Dermis blood vessel endothelial cell (primary cell): ENCODE measurements at regions not wholly inside any gene's neighbourhood (a gene's known extent, or its start where the extent isn't known, plus 50 kb on each side); places are given as distances from the start of the nearest gene placed in this dataset.

Experiments
- DNase-seq: peaks from one replicate; pipeline ENCODE4 v3.0.0; 2010

DNA sequence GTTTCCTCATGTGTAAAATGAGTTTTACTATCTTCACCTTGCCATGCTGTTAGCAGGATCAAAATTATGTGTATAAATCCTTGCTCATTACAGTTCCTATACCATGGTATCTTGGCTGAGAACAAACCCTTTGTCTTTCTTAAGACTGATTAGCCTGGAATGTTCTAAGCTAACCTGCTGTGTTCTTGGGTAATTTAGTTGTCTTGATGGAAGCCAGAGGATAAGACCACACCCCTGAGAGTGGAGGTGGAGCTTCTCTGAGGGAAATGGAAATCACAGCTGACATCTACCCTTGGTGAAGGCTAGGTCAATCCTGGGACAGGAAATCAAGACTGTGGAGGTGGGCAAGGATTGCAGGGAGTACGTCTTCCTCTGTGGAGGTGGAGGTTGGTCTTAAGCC lies 206.1 kb upstream of the ARHGAP20 start:
- no peak for DNase-seq

- DNase-seq, result no peak
Measured at GRCh38 chr11:110912437-110912836, 200.2 kb upstream of the ARHGAP20 start.

- no peak for DNase-seq
Measured at GRCh38 chr11:110910384-110910783, 198.1 kb upstream of the ARHGAP20 start.

GRCh38 chr11:110909336-110909735 lies 197.1 kb upstream of the ARHGAP20 start:
- DNase-seq, result no peak

- no peak for DNase-seq
Measured at GRCh38 chr11:110908401-110909105, 196.3 kb upstream of the ARHGAP20 start.

DNA sequence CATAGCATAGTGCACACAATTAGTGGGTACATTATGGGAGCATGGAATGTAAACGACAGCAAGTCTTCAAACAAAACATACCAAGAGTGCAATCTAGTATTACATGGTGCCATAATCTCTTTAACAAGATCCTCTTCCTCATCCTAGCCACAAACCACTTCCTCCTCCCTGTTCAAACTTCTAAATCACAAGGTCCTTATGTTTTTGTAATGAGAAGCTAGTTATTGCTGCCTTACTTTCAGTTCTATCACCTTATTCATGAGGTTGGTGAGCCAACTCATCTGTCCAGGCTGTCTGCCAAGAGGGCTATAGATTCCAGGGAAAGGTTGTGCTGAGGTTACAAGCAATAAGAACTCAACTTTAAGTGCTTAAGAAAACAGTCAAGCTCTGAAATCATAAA lies 195.4 kb upstream of the ARHGAP20 start:
- DNase-seq, result no peak

DNA sequence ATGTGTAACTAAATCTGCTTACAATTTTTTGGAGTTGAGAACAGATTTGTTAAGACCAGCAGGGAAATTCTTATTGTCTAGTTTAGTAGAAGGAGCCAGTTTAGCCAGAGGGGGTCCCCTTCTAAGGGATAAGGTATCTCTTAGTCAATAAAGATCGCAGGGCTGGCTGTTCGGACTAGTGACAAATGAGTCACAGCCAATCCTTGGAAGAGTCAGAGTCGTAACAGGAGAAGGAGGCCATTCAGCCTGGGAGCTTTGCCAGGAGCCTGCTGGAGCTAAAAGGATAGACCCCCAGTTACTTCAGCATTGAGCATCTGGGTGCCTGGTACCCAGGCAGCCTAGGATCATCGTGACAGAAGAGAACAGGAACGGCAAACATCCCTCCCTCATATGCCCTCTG lies 191.6 kb upstream of the ARHGAP20 start:
- no peak for DNase-seq

- DNase-seq, result no peak
Measured at GRCh38 chr11:110903378-110903777, 191.1 kb upstream of the ARHGAP20 start.

GRCh38 chr11:110901441-110901840 lies 189.2 kb upstream of the ARHGAP20 start:
- DNase-seq, result no peak

- no peak for DNase-seq
Measured at GRCh38 chr11:110900426-110900825, 188.2 kb upstream of the ARHGAP20 start.

GRCh38 chr11:110897035-110897434 lies 184.8 kb upstream of the ARHGAP20 start:
- DNase-seq, result no peak

GRCh38 chr11:110896358-110896757 lies 184.1 kb upstream of the ARHGAP20 start:
- DNase-seq, result no peak

- no peak for DNase-seq
Measured at GRCh38 chr11:110894224-110894623, 182.0 kb upstream of the ARHGAP20 start.

DNA sequence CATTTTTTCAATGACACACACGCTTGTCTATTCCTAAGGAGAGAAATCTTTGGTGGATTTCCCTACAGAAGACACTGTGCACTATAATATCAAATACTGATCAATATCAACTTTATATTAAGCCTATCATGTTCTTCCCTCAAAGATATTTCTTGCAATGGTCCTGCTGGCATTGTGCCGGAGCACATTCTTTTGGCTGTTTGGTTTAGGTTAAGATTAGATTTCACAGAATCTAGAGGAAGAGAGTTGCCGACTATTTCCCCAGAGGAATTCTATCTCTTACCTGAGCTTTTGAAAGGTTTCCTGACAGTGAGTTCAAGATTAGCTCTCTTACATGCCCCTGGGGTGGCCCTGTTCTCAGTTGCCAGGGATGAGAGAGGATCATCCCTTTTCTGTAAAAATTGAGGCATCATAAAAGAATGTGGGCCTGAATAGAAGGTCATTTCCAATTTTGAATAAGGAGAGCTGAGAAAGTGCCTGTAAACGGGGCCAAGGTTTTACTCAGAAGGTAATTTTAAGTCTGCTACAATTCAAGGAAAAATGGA lies 180.6 kb upstream of the ARHGAP20 start:
- no peak for DNase-seq

DNA sequence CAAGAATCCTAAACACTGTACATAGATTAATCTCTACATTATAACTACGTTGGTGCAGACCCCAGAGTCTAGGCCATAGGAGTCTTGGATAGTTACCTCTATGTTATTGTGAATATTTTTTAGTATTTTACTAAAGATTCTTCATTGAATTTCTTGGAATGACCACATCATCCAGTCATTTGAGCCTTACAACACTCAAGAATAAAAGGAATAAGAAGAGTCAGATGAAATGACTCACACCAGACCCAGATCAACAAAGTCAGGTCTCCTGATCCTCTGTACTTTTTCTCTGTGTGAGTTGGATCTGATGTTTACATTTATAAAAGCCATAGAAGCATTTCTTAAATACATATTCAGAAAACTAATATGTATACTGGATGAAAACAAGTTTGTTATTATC lies 179.2 kb upstream of the ARHGAP20 start:
- no peak for DNase-seq

DNA sequence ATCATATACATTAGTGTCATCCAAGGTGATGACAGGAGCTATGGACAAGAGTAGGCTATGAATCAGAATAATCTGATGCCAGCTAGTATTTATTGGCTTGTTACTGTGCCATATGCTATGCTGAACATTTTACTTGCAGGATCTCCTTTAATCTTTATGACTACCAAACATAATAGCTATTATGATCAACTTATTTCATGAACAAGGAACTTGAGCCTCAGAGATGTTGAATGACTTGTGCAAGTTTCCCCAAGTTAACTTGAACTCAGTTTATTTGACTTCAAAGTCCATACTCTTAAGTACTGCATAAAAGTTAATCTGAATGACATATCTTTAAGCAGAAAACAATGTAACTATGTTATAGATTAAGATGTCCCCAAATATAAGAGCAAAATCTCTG lies 178.8 kb upstream of the ARHGAP20 start:
- DNase-seq, result no peak

DNA sequence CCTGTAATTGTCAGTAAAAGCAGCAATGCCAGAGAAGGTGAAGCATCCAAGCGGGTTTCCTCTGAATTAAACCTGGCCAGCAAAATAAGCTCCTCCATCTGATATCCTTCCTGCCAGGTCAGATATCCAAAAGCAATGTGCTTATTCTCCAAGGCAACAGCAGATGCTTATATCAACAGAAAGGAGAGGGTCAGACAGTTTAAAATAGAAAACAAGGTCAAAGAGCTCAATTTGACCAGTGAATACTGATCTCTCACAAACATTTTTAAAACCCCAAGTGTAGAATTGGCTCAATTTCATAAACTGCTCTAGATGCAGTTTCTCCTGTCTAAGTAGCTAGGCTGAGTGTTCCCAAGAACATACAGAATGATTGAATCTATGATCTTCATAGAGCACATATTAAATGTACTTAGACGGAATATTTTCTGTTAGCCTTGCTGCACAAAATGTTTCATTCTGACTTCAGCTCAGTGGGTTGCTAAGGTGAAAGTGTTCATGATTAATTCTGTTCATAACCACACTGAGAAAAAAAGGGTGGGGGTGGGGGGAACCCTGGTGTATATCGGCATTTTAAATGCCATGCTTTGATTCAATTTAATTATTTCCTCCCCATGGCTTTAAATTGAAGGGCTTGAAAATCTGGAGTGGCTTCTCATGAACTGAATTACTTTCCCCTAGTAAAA lies 174.2 kb upstream of the ARHGAP20 start:
- no peak for DNase-seq

DNA sequence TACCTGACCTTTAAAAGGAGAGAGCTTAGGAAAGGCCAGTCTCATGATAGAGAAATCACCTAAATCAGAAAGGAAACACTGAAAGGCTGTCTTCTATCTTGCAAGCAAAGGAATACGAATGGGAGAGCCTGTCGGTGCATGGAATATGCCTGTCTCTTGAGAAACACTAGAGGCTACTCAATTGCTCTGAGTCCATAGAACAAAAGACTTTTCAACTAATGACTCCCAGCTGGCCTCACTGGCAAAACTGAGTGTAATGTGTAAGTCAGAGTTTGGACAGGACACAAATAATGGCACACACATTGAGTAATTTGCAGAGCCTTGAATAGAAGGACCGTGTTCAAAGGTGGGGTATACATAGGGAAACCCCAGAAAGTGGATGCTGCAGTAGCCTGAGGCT lies 171.0 kb upstream of the ARHGAP20 start:
- DNase-seq, result no peak

GRCh38 chr11:110878513-110878912 lies 166.3 kb upstream of the ARHGAP20 start:
- no peak for DNase-seq

DNA sequence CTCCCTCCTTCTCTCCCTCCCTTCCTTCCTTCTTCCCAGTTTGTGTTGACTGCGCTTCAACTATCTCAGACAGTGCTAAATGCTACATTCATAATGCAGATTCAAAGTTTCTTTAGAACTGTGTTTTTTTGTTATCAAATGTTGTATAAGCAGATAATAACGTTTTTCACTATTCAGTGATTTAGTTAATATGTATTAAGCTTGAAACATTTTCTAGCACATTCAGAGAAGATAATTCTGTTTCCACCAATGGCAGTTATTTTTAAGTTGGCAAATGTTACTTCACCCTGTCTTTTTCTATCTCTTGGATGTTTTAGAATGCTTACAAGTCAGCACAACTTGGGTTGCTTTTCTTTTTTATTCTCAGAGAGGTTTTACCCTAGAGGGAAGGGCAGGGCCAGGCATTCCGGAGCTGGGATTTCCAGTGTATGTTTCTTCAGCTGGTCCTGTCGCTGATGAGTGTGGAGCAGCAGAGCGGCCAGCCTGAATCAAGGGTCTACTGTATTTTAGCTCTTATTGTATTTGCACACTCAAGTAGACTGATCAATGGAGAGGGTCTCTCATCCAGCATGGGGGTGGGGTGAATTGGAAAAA lies 162.3 kb upstream of the ARHGAP20 start:
- no peak for DNase-seq

DNA sequence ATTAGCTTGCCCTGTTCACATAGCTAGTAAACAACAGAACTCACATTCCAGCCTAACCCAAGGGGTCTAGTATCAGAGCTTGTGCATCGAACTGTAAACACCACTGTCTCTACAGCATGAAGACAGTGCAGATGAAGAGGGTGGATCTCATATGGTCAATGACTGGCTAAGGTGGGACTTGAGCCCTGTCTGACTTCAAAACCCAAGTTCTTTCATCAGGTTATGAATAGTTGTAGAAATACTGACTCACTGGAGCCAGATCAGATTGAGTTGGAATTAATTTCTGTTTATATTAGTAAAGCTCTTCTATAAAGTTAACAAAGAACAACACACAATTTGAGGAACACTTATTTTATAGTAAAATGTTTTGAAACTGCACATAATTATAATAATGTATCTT lies 161.7 kb upstream of the ARHGAP20 start:
- DNase-seq, result no peak

- DNase-seq, result no peak
Measured at GRCh38 chr11:110870816-110871522, 158.7 kb upstream of the ARHGAP20 start.

DNA sequence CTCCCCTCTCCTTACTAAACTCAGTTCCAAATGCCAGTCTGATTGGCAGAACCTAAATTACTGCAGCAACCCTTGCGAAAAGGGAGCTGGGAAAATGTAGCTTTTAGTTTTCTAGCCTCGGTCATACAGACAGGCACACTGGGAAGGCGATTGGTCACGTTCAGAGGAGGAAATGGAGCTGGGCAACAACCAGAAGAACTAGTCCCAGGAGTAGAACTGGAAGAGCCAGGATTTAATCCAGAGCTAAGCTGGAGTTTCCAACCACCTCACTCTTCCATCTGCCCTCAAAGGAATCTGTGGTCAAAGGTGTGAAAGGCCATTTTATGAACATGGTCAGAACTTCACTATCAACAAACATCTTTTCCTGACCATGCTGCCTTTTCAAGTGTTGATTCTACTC lies 155.7 kb upstream of the ARHGAP20 start:
- DNase-seq, result no peak
